OCI-LY1 (cell line): ENCODE measurements at regions not wholly inside any gene's neighbourhood (a gene's known extent, or its start where the extent isn't known, plus 50 kb on each side); places are given as distances from the start of the nearest gene placed in this dataset.

ENCODE experiments used
- H2AFZ ChIP-seq: fragments of 200-600 bp; sonication (generic), shearing (Covaris generic); 2 replicates; pipeline ENCODE4 v1.6.0; 2014; ENCODE audit warnings: antibody characterized with exemption, mild to moderate bottlenecking, low read length
- H3F3A ChIP-seq: fragments of 200-600 bp; sonication (generic), shearing (Covaris generic); 2 replicates; pipeline ENCODE4 v1.6.0; 2014; ENCODE audit warnings: mild to moderate bottlenecking, antibody characterized with exemption, low read length, moderate library complexity; ENCODE audit not compliant: insufficient read depth
- H3K27ac ChIP-seq: fragments of 200-600 bp; sonication (generic); 2 replicates; pipeline ENCODE4 v1.5.1; 2014; ENCODE audit warnings: low read length, mixed run types, mild to moderate bottlenecking, low read depth; ENCODE audit not compliant: poor library complexity, severe bottlenecking
- H3K27me3 ChIP-seq: fragments of 200-600 bp; sonication (generic); 2 replicates; pipeline ENCODE4 v1.6.0; 2014; ENCODE audit warnings: antibody characterized with exemption, mild to moderate bottlenecking, low read length, moderate library complexity; ENCODE audit not compliant: insufficient read depth
- H3K36me3 ChIP-seq: fragments of 200-600 bp; sonication (generic); 2 replicates; pipeline ENCODE4 v1.6.1; 2014; ENCODE audit warnings: mild to moderate bottlenecking, antibody characterized with exemption, low read length, moderate library complexity, mixed read lengths; ENCODE audit not compliant: insufficient read depth
- H3K4me1 ChIP-seq: fragments of 200-600 bp; sonication (generic); 2 replicates; pipeline ENCODE4 v1.5.1; 2014; ENCODE audit warnings: mild to moderate bottlenecking, low read length, moderate library complexity; ENCODE audit not compliant: insufficient read depth, severe bottlenecking
- H3K4me2 ChIP-seq: fragments of 200-600 bp; sonication (generic), shearing (Covaris generic); 2 replicates; pipeline ENCODE4 v1.6.1; 2014; ENCODE audit warnings: low read length
- H3K4me3 ChIP-seq: fragments of 200-600 bp; sonication (generic); 2 replicates; pipeline ENCODE4 v1.5.1; 2014; ENCODE audit warnings: low read length, low read depth, mild to moderate bottlenecking, mixed read lengths; ENCODE audit not compliant: poor library complexity, severe bottlenecking
- H3K79me2 ChIP-seq: fragments of 200-600 bp; shearing (Covaris generic); 2 replicates; pipeline ENCODE4 v1.6.1; 2016; ENCODE audit warnings: mixed run types, low read length, mixed read lengths; ENCODE audit not compliant: insufficient read depth
- H3K9ac ChIP-seq: fragments of 200-600 bp; sonication (generic), shearing (Covaris generic); 2 replicates; pipeline ENCODE4 v1.6.1; 2014; ENCODE audit warnings: mild to moderate bottlenecking, low read length, mixed read lengths
- H3K9me2 ChIP-seq: fragments of 200-600 bp; sonication (generic), shearing (Covaris generic); 2 replicates; pipeline ENCODE4 v1.6.1; 2014; ENCODE audit warnings: low read depth, mild to moderate bottlenecking, low read length, mixed read lengths
- H3K9me3 ChIP-seq: fragments of 200-600 bp; shearing (Covaris generic); 2 replicates; pipeline ENCODE4 v1.6.1; 2014; ENCODE audit warnings: low read length, mixed read lengths
- H4K20me1 ChIP-seq: fragments of 200-600 bp; sonication (generic), shearing (Covaris generic); 2 replicates; pipeline ENCODE4 v1.6.0; 2016; ENCODE audit warnings: mild to moderate bottlenecking, low read length; ENCODE audit not compliant: insufficient read depth
- EZH2 ChIP-seq: fragments of 200-600 bp; sonication (generic), shearing (Covaris generic); IDR thresholded peaks from 2 replicates; pipeline ENCODE4 v1.8.0; 2017; ENCODE audit warnings: borderline replicate concordance, mixed run types, mild to moderate bottlenecking, antibody characterized with exemption, low read length, moderate library complexity, mixed read lengths
- TF ChIP-seq, protein P1 (sequence below): fragments of 200-600 bp; sonication (generic), shearing (Covaris generic); IDR thresholded peaks from 2 replicates; pipeline ENCODE4 v1.5.1; 2017; ENCODE audit warnings: mild to moderate bottlenecking, antibody characterized with exemption, low read length, moderate library complexity, mixed read lengths

DNA sequence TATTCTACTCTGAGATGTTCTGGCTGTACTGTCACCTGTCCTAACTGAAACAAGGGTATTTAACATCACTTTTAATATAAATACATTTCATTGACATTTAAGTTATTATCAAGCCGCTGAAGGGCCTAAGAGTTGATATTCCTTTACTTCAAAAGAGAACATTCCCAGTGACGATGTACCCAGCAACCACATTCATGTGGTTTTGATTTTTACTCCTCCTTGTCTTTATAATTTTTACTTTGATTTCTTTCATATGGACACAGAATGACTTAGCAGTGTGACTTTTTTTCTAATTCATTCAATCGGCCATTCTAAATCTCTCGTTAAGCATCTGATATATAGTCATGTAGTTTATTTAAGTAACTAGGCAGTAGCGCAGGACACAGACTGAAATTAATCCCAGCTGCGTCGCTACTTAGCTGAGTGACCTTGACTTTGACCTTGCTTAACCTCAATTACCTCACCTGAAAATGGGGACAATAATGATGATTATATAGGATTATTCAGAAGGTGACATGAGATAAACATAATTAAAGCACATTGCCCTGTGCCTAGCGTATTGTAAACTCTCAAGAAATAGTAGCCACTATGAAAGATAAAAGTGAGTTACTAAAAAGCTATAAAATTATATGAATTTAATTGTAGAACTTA, 476.6 kb downstream of the SETD4 start:
- Histone ChIP-seq H3K27ac (no peak overlapping the region), H3K27me3 (no peaks in the 10 kb centered on the region), H3K9me2 (no peaks in the 10 kb centered on the region), H3K4me2 (no peak overlapping the region), H2AFZ (no peak overlapping the region), H3F3A (no peaks in the 10 kb centered on the region), H3K9ac (no peak overlapping the region), H3K79me2 (no peaks in the 10 kb centered on the region), H3K4me3 (no peak overlapping the region), H3K9me3 (no peaks in the 10 kb centered on the region), H3K36me3 (no peaks in the 10 kb centered on the region), H3K4me1 (no peaks in the 10 kb centered on the region), H4K20me1 (no peaks in the 10 kb centered on the region)
- TF ChIP-seq, protein P1, sequence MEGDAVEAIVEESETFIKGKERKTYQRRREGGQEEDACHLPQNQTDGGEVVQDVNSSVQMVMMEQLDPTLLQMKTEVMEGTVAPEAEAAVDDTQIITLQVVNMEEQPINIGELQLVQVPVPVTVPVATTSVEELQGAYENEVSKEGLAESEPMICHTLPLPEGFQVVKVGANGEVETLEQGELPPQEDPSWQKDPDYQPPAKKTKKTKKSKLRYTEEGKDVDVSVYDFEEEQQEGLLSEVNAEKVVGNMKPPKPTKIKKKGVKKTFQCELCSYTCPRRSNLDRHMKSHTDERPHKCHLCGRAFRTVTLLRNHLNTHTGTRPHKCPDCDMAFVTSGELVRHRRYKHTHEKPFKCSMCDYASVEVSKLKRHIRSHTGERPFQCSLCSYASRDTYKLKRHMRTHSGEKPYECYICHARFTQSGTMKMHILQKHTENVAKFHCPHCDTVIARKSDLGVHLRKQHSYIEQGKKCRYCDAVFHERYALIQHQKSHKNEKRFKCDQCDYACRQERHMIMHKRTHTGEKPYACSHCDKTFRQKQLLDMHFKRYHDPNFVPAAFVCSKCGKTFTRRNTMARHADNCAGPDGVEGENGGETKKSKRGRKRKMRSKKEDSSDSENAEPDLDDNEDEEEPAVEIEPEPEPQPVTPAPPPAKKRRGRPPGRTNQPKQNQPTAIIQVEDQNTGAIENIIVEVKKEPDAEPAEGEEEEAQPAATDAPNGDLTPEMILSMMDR, result no peak
- no peak for TF ChIP-seq EZH2

DNA sequence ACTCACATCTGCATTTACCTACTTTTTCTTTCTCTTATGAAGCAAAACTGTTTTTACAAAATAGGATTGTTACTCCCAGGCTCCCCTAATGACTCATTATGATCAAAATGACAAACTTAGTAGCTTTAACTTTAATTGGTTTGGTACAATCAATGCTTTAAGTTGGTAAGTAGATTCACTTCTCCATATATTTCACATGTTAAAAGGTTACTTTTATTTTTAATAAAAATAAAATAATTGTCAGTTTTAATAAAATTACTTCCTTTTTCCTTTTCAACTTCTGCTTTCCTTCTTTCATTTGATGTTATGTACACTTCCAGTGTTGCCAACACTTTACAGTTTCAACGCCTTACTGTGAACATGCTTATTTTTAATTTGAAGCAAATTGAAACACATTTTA, 477.6 kb downstream of the SETD4 start:
- H3K9ac ChIP-seq, result no peak overlapping the region
- TF ChIP-seq, protein P1, result no peak
- no peak for TF ChIP-seq EZH2
- H3K36me3 ChIP-seq, result no peaks in the 10 kb centered on the region
- no peak overlapping the region for H3K27ac ChIP-seq
- H2AFZ ChIP-seq, result no peak overlapping the region
- H3K79me2 ChIP-seq, result no peaks in the 10 kb centered on the region
- no peak overlapping the region for H3K4me2 ChIP-seq
- H3F3A ChIP-seq, result no peaks in the 10 kb centered on the region
- no peaks in the 10 kb centered on the region for H4K20me1 ChIP-seq
- H3K4me3 ChIP-seq, result no peak overlapping the region
- H3K9me2 ChIP-seq, result no peaks in the 10 kb centered on the region
- H3K27me3 ChIP-seq, result no peaks in the 10 kb centered on the region
- no peaks in the 10 kb centered on the region for H3K9me3 ChIP-seq
- H3K4me1 ChIP-seq, result no peaks in the 10 kb centered on the region

DNA sequence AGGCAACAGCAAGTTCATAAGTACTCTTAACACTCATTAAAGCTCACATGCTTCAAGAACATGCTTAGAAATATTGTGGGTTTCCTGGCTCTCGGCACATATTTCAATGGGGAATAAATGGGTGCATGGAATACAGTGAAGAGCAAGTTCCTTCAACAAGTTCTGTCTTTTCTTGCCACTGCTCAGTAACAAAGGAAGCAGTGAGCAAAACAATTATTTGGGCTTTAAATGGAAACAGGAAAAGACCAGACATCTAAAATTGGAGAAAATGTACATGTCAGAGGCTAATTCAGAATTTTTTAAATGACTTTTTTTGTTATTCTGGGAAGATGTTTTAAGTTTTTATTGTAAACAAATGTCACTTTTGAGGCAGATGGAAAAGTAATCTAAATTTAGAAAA, 478.7 kb downstream of the SETD4 start:
- H3K9ac ChIP-seq, result no peak overlapping the region
- H3K27me3 ChIP-seq, result no peaks in the 10 kb centered on the region
- H3K4me3 ChIP-seq, result no peak overlapping the region
- H3F3A ChIP-seq, result no peaks in the 10 kb centered on the region
- no peak overlapping the region for H3K4me2 ChIP-seq
- H3K36me3 ChIP-seq, result no peaks in the 10 kb centered on the region
- no peaks in the 10 kb centered on the region for H3K9me3 ChIP-seq
- no peak overlapping the region for H2AFZ ChIP-seq
- H3K79me2 ChIP-seq, result no peaks in the 10 kb centered on the region
- no peaks in the 10 kb centered on the region for H3K9me2 ChIP-seq
- no peaks in the 10 kb centered on the region for H3K4me1 ChIP-seq
- H3K27ac ChIP-seq, result no peak overlapping the region
- no peaks in the 10 kb centered on the region for H4K20me1 ChIP-seq
- TF ChIP-seq, protein P1, result no peak
